GM21528 (cell line): ENCODE measurements at regions not wholly inside any gene's neighbourhood (a gene's known extent, or its start where the extent isn't known, plus 50 kb on each side); places are given as distances from the start of the nearest gene placed in this dataset.

ENCODE experiments used
- ATAC-seq: cut with Tn5 transposase; IDR thresholded peaks from one replicate; pipeline ENCODE4 v1.9.1; 2021; ENCODE audit warnings: mild to moderate bottlenecking, moderate library complexity; ENCODE audit not compliant: unreplicated experiment, low FRiP score

GRCh38 chr13:91076830-91077229 lies 270.7 kb upstream of the MIR17HG start:
- no peak for ATAC-seq

DNA sequence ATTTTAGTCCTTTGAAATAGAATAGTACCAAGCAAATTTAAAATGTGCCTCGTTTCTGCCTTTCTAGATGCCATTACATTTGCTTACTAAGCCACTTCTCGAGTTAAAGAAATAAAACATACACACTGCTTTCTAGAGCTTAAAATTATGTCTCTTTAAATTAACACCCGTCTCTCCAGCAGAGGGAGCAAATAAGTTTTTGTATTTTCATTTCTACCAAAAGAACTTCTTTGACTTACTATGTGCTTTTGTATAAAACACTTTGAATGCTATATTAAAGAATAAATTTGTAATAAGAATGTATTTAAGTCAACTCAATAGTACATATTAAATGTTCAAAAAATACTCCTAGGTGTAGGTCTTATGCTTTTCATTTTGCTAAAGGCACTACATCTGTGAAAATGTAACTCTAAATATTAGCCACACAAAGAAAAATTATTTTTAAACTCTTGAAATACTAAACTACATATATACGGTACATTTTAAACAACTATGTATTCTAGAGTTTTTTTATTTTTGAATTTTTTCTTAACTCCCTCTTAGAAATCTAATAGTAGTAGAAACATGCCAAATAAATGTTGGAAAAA lies 269.3 kb upstream of the MIR17HG start:
- ATAC-seq = no peak

DNA sequence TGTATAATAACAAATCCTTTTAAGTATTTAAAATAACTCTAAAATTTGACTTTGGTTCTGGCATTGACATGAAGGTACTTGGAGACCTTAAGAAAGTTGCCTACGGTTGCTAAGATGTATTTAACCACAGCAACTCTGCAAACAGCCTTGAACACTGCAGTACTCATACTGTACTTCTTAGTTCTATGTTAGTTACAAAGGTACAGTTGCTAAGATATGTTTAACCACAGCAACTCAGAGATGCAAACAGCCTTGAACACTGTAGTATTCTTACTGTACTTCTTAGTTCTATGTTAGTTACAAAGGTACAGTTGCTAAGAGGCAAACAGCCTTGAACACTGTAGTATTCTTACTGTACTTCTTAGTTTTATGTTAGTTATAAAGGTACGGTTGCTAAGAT lies 268.3 kb upstream of the MIR17HG start:
- no peak for ATAC-seq

GRCh38 chr13:91085127-91085526 lies 262.4 kb upstream of the MIR17HG start:
- no peak for ATAC-seq

DNA sequence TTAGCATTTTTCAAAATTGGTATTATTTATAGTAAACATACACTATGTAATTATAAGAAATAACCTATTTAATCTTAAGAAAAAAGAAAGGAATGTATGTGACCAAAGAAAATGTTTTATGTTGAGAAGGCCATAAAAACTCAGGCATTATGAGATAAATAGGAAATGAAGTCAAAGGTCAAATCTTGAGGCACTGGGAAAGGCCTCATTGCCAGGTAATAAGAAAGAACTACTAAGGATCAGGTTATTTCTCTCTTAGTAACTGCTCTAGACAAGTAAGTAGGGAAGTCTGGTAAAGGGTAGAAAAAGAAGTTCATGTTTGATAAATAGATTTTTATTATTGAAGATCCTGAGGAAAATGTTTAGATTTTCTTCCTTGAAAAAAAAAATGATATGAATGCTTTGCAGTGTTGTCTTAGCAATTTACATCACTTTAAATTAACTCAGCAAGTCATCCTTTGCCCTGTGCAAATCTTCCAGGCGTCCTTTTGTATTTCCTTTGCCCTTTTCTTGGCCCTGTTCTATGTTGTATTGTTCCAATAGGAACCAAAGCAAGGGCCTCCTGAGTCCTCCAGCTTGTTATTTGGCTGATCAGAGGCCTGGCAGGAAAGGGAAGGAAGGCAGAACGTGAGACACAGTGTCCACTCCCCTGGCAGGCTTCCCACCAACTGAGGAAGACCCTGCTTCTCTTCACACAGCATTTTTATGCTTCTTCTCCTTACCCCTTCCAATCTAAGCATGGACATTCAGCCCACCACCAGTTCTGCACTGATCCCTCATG lies 260.4 kb upstream of the MIR17HG start:
- no peak for ATAC-seq

DNA sequence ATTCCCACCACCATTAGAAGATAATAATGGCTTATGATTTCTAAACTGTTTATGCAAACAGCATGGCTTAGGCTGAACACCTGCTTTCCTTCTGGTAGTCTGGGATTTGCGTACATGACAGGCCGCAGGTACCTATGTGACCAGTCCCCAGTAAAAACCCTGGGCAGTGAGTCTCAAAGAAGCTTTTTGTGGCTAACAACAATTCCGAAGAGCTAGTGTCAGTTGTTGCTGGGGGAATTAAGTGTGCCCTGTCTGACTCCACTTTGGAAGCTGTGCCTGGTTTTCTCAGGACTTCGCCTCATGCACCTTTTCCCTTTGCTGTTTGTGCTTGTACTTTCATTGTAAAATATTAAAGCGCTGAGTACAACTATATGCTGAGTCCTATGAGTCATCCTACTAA lies 250.2 kb upstream of the MIR17HG start:
- no peak for ATAC-seq

GRCh38 chr13:91099877-91100276 lies 247.6 kb upstream of the MIR17HG start:
- no peak for ATAC-seq

GRCh38 chr13:91100944-91101343 lies 246.5 kb upstream of the MIR17HG start:
- no peak for ATAC-seq

GRCh38 chr13:91101381-91101780 lies 246.1 kb upstream of the MIR17HG start:
- no peak for ATAC-seq

DNA sequence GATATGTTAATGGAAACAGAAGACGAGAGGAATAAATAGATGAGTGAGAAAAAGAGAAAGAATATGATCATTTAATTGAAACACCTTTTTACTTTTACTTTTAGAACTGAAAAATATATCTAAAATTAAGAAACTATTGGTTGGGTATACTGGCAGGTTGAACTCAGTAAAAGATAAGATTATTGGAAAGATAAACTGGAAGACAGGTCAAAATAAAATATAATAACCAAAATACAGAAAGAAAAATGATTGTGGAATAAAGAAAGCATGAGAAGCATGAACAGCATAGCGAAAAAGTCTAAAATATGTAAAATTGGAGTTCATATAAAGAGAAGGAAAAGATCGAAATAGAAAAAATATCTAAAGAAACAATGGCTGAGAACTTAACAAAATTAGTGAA lies 242.2 kb upstream of the MIR17HG start:
- ATAC-seq = no peak

- no peak for ATAC-seq
These were observed 240.9 kb upstream of the MIR17HG start for GRCh38 chr13:91106565-91106964.

GRCh38 chr13:91108315-91108714 lies 239.2 kb upstream of the MIR17HG start:
- ATAC-seq = no peak

- no peak for ATAC-seq
These were observed 235.8 kb upstream of the MIR17HG start for GRCh38 chr13:91111476-91112200.

DNA sequence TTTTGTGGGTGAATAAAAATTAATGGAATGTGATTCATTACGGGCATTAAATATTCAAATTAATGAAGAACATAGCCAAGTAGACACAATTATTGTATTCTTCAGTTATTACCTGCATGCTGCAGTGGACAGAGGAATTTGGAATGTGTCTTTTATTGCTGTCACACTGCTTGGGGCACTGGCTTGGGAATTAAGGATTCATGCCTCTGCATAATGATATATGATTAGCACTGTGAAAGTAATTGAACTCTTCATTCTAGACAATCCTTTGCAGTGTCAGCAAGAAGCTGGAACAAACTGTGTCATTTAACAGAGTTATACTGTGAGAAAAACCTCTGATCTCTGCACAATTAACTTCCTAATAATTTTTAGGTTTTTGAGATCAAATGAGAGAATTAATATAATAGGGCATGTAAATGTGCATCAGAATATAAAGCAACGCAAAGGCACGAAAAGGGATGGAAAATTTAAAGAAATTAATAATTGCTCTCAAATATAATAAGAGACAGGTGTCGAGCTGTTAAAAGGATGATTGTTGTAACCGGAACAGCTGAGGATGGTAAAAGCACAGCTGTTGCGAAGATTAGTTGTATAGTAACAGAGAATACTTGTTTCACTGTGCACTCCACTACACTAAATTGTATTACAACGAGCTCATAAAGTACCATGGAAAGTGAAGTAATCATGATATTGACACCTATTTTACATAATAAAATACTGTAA lies 235.1 kb upstream of the MIR17HG start:
- no peak for ATAC-seq

GRCh38 chr13:91112924-91113277 lies 234.6 kb upstream of the MIR17HG start:
- no peak for ATAC-seq

- no peak for ATAC-seq
These were observed 231.7 kb upstream of the MIR17HG start for GRCh38 chr13:91115776-91116175.

DNA sequence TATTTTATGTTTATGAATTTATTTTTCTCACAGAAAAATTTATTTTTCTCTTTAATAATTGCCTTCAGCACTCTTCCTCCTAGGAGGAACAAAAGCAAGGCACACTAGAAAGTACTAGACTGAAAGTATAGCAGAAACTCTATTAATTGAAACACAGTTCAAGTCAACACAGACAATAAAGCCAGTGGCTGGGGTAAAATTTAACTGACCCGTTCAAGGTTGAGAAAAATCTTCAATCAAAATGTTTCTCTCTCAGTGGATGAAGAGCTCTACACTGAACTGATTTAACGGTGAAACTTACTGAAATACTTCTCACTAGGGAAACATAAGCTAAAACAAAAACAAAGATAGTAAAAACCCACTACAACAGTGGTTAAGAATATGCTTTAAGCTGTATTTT lies 230.1 kb upstream of the MIR17HG start:
- ATAC-seq = no peak

GRCh38 chr13:91119643-91120042 lies 227.8 kb upstream of the MIR17HG start:
- no peak for ATAC-seq

DNA sequence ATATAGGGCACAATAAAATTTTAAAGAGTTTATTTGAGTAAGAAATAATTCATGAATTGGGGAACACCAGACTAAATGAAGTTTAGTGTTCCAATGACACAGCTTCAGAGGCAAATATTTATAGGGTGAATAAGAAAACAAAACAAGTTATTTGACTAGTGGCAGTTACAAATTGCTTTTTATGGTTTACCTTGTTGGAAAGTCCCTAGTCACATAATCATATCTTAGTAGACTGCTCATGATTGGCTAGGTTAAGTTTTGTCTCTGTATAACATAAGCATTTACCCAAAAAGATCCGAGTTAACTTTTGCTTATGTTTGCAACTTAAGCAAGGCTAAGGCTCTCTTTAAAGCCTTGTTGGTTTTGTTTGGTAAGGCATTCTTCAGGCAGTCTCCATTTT lies 224.7 kb upstream of the MIR17HG start:
- no peak for ATAC-seq

- ATAC-seq = no peak
These were observed 223.9 kb upstream of the MIR17HG start for GRCh38 chr13:91123456-91124127.

DNA sequence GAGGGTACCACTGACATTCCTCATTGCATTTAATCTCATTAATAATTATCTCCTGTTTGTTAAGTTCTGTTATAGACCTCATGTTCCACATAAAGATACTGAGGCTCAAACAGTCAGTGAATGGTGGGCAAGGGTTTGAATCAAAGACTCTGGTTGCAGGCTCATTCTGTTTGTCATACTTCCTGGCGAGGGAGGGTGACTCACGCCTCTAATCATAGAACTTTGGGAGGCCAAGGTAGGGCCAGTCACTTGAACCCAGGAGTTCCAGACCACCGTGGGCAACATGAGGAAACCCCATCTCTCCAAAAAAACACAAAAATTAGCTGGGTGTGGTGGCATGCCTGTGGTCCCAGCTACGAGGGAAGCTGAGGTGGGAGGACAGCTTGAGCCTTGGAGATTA lies 220.7 kb upstream of the MIR17HG start:
- no peak for ATAC-seq
